Activated T-cell treated with anti-CD3 and anti-CD28 coated beads for 48 hours (primary cell): ENCODE measurements at regions not wholly inside any gene's neighbourhood (a gene's known extent, or its start where the extent isn't known, plus 50 kb on each side); places are given as distances from the start of the nearest gene placed in this dataset.
"Not testable (repeated sequence)": the region's sequence is repeated elsewhere in the genome, so short reads cannot be mapped to it uniquely, and the experiment has no call there.

Source experiments
- DNase-seq: peaks from one replicate; pipeline ENCODE4 v3.0.0-alpha.2; 2020; ENCODE audit warnings: low read depth

DNA sequence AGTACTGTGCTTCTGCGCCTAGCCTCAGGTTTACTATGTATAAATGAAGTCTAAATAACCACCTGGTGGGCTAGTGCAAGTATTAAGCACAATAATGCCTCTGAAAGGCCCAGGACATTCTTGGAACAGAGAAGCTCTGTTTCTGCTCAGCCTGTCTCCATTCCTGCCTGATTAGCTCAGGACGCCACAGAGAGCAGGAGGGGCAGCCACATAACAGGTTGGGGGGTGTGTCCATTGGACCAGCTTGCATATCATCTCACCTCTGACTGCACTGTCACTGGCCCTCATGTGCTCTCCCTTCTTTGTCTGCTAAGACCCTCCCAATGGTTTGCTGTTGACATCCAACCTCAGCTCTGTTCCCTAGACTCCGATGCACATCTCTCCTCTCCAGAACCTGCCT is 52.8 kb upstream of the IKZF1 start:
- no peak for DNase-seq

GRCh38 chr7:50246551-50246950 is 58.0 kb upstream of the IKZF1 start:
- no peak for DNase-seq

DNA sequence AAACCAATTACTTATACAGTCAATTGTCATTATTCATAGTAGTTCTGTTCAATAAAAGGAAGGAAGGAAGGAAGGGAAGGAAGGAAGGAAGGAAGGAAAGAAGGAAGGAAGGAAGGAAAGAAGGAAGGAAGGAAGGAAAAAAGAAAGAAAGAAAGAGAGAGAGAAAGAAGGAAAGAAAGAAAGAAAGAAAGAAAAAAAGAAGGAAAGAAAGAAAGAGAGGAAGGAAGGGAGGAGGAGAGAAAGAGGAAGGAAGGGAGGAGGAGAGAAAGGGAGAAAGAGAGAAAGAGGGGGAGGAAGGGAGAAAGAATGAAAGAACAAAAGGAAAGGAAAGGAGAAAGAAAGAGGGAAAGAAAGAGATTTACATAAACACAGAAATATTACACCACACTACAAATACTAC is 62.4 kb upstream of the IKZF1 start:
- DNase-seq, result not testable (repeated sequence)

GRCh38 chr7:50240699-50241098 is 63.8 kb upstream of the IKZF1 start:
- DNase-seq, result not testable (repeated sequence)

DNA sequence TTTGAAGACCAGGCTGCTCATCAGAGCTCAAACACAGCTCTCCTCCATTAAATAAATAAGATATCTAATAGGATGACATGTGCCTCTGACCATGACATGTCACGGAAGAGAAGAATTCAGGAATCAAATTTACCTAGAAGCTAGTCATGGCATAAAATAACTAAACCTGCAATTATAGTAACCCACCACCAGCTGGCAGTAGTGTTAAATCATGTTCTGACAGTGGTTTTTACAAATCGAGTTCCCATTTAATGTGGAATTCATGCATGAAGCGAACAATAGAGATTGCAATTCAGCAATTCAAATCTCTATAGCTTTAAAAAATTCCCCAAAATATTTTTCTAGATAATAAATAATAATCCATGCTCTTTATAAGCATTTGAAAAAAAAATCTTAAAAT is 74.6 kb upstream of the IKZF1 start:
- DNase-seq, result no peak

DNA sequence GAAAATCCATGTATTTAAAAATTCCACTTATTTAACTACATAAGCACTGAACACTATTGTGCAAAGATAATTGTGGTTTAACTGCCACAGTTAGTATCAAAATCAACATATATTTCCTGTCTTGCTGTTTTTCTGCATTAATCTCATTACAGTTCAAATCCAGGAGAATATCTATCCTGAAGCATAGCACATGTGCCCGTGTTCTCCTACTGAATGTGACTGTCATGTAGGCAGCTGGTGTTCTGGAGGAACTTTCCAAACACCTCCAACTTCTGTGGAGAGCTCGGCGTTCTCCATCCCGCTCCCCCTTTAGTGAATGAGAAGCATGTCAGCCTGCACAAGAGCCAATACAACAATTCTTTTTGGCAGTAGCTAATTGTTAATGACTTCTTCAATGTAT is 76.4 kb upstream of the IKZF1 start:
- no peak for DNase-seq

DNA sequence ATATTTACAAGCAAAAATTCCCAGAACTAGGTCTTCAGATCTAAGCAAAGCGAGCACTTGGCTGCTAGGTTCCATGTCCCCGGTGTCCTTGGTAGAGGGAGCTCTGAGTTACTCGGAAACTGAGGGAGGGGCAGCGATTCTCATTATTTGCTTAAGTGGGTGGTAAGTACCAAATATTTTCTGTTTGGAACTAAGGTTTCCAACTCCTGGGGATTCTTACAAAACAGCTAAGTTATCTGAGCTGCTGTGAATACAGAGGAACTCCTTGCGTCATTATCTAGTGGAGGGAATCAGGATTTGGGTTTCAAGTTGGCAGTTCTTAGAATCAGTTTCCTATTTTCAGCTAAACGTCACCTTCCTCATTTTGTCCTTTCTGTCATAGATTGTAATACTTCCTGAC is 76.8 kb upstream of the IKZF1 start:
- DNase-seq, result no peak

DNA sequence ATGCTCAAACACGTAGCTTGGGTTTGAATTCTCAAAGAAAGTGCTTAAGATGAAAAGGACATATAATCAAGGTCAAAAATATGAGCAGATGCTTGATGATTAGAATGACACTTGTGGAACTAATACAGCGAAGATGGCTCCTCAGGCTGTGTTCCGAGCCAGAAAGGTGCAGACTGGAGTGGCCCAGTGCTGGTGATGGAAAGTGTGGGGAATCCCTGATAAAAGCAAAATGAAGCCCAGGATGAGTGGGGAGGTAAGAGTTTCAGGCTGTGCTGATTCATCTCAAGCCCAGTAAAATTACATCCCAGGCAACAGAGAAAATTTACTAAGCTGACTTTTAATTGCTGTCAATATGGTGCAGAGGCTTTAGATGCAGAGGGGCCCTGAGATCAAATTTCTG is 77.8 kb upstream of the IKZF1 start:
- no peak for DNase-seq

GRCh38 chr7:50226145-50226544 is 78.4 kb upstream of the IKZF1 start:
- no peak for DNase-seq

DNA sequence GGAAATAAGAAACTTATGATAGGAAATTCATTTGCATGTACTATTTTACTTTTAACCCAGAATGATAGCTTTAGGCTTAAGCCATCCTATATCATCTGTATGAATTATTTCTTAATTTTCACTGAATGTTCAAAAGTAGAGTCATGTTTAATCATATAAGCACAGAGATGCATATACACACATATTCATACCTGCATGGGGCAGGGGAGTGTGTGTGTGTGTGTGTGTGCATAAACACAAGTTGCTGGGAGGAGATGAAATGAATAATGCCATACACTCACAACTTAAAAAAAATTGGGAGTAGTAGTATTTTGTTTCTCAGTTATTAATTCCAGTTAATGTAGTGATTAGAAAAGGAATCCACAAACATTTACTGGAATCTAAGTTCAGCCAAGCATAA is 83.1 kb upstream of the IKZF1 start:
- no peak for DNase-seq

GRCh38 chr7:50221028-50221427 is 83.5 kb upstream of the IKZF1 start:
- no peak for DNase-seq

DNA sequence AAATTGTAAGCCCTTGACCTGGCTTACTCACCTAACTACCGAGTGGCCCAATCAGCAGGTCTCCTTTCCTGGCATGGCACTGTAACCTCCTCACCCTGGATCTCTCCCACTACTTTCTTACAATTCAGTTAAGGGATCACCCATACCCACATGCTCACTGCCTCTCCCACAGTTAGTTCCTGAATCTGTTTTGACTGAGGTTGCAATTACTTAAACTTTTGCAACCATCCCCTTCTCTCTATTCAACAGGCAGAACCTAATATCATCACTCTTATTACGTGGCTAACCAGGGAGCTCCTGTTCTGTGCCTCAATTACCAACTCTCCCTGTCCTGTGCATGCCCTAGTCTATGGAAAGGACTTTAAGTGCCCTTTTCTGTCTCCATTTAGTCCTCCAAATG is 84.2 kb upstream of the IKZF1 start:
- DNase-seq, result no peak

- DNase-seq, result no peak
Observed at GRCh38 chr7:50217821-50218281, 86.7 kb upstream of the IKZF1 start.

DNA sequence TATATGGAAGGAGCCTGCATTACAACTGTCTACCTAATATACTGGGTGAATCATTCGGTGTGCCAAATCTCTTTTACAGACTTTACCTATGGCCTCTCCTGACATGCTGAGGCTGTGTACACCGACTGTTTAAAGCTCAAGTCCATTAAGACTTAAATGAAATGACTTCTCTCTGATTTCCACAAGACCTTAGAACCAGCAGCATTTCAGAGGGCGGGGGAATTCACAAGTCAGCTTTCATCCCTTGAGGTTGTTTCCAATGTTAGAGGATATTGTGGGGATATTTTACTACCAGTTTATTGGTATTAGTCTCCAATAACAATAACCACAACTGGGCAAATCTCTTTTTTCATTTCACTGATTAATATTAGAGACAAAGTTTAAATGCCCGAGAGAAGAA is 87.1 kb upstream of the IKZF1 start:
- no peak for DNase-seq

- DNase-seq, result no peak
Observed at GRCh38 chr7:50216626-50217025, 87.9 kb upstream of the IKZF1 start.

DNA sequence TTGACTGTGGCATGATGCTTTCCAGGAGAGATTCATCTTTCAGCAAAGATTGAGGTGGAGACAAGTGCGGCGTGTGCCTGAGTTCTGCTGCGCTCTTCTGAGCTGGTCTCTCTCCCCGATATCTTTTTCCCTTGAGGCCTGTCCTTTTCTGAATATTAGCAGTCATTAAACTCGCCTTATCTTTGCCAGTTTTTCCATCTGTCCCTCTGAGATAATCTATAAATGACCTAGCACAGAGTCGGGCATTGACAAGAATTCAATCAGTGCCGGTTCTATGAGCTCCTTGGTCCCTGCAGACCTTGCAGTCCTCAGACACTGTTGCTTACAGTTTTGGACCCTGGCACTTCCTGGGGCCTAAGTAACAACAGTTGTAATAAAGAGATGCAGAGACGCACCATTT is 89.7 kb upstream of the IKZF1 start:
- DNase-seq, result no peak

DNA sequence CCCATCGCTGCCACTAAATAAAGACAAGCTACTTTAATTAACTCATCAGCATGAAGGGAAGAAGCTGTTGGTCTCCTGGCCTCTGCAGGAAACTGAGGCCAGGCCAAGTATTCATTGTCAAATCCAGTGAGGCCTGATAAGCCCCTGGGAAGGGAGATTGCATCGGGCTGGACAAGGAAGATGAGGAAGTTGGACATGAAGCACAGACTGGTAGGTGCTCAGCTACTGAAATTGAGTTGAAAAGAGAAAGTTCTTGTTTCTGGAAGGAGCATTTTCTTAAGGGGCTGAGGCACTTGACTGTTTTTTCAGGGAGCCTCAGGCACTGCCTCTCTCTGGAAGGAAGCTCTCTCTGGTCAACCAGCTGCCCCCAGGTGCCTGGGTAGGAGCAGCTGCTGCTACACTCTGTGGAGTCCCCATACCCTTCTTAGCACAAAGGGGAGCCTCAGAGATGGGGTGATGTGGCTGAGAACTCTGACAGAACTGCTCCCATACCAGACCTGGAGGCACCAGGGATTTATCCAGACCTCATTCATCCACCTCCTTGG is 90.3 kb upstream of the IKZF1 start:
- no peak for DNase-seq

DNA sequence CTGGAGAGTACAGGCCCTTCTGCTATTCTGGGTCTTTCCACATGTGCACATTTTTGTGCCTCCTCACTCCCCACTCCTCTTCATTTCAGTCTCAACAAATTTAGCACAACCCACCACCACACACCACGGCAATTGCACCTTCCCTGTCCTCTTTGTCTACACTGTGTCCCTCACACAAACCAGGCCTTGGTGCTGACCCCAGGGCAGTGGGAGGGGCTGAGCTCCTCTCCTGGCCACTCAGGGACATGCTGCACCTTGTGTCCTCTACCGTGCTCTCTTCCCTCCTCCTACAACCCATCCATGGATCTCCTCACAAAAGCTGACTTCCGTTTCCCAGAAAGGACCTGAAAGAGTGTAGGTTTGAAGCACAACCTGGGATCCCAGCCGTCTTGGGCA is 90.9 kb upstream of the IKZF1 start:
- no peak for DNase-seq

- DNase-seq, result no peak
Observed at GRCh38 chr7:50212666-50213621, 91.6 kb upstream of the IKZF1 start.

- DNase-seq, result no peak
Observed at GRCh38 chr7:50212016-50212325, 92.5 kb upstream of the IKZF1 start.

DNA sequence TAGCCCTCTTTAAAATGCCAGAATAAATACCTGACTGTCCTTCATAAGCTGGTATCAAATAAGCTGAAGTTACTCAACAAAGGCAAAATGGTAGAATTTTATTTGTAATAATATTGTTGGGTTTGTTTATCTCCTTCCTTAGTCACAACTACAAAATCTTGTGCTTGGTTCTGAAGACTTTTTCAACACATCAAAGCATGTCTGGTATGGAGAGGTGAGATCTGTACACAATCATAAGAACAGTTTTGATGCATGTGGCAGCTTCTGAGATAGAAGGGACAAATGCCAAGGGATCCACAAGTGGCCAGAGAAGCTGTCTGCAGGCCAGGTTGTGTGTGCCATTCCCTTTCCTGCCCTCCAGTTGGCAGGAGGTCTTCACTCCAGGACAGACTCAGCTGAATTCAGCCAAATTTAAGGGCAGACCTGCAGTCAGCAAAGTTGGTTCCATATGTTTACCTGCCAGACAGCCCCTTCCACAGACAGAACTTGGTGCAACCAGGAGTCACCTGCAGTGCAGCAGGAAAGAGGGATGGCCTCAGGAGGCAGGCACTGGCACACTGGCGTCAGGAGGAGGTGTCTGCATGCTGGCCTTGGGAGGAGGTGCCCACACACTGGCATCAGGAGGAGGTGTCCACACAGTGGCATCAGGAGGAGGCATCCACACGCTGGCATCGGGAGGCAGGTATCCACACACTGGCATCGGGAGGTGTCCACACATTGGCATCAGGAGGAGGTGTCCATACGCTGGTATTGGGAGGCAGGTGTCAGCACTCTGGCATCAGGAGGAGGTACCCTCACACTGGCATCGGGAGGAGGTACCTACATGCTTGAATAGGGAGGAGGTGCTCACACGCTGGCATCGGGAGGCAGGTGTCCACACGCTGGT is 93.1 kb upstream of the IKZF1 start:
- no peak for DNase-seq

GRCh38 chr7:50210706-50211115 is 93.8 kb upstream of the IKZF1 start:
- no peak for DNase-seq
